KMS-11 (cell line): ENCODE measurements at regions not wholly inside any gene's neighbourhood (a gene's known extent, or its start where the extent isn't known, plus 50 kb on each side); places are given as distances from the start of the nearest gene placed in this dataset.

ENCODE experiments used
- H2AFZ ChIP-seq: fragments of 200-600 bp; sonication (generic); 2 replicates; pipeline ENCODE4 v1.6.1; 2016; ENCODE audit warnings: antibody characterized with exemption, mixed run types, low read depth
- H3K27ac ChIP-seq: fragments of 200-600 bp; sonication (generic); 2 replicates; pipeline ENCODE4 v1.6.1; 2016; ENCODE audit warnings: mild to moderate bottlenecking, mixed run types
- H3K27me3 ChIP-seq: fragments of 200-600 bp; sonication (generic); 2 replicates; pipeline ENCODE4 v1.6.1; 2017; ENCODE audit warnings: mild to moderate bottlenecking, low read depth, mixed run types, moderate library complexity; ENCODE audit not compliant: insufficient read depth
- H3K36me3 ChIP-seq: fragments of 200-600 bp; sonication (generic); 2 replicates; pipeline ENCODE4 v1.6.1; 2017; ENCODE audit warnings: mild to moderate bottlenecking, mixed run types; ENCODE audit not compliant: insufficient read depth
- H3K4me1 ChIP-seq: fragments of 200-600 bp; sonication (generic); 2 replicates; pipeline ENCODE4 v1.6.1; 2016; ENCODE audit warnings: mild to moderate bottlenecking, low read depth, mixed run types; ENCODE audit not compliant: poor library complexity, severe bottlenecking
- H3K4me2 ChIP-seq: fragments of 200-600 bp; sonication (generic); 2 replicates; pipeline ENCODE4 v1.7.0; 2016; ENCODE audit warnings: mild to moderate bottlenecking, mixed run types
- H3K4me3 ChIP-seq: fragments of 200-600 bp; sonication (generic); IDR thresholded peaks from 2 replicates; pipeline ENCODE4 v1.6.1; 2017; ENCODE audit warnings: low read depth, low read length, mixed read lengths; ENCODE audit not compliant: insufficient read depth
- H3K79me2 ChIP-seq: fragments of 200-600 bp; sonication (generic); 2 replicates; pipeline ENCODE4 v1.6.1; 2016; ENCODE audit warnings: low read depth, mixed run types; ENCODE audit not compliant: insufficient read depth
- H3K9ac ChIP-seq: fragments of 200-600 bp; sonication (generic); 2 replicates; pipeline ENCODE4 v1.6.1; 2016; ENCODE audit warnings: mild to moderate bottlenecking, mixed run types
- H4K20me1 ChIP-seq: fragments of 200-600 bp; sonication (generic); 2 replicates; pipeline ENCODE4 v1.6.1; 2016; ENCODE audit warnings: mild to moderate bottlenecking, mixed run types; ENCODE audit not compliant: insufficient read depth
- CTCF ChIP-seq: fragments of 200-600 bp; sonication (generic); conservative IDR thresholded peaks from 2 replicates; pipeline ENCODE4 v1.6.1; 2017; ENCODE audit warnings: low read depth, mild to moderate bottlenecking, antibody characterized with exemption, low read length, moderate library complexity, mixed read lengths

- no peaks in the 10 kb centered on the region for H3K79me2 ChIP-seq
- no peak overlapping the region for H3K9ac ChIP-seq
- H3K27ac ChIP-seq, result no peak overlapping the region
- no peaks in the 10 kb centered on the region for H3K27me3 ChIP-seq
- H3K4me1 ChIP-seq, result peaks cover 8% of the 10 kb centered on the region
- H3K4me2 ChIP-seq, result no peak overlapping the region
- no peak overlapping the region for H3K4me3 ChIP-seq
- H4K20me1 ChIP-seq, result no peaks in the 10 kb centered on the region
- no peak for TF ChIP-seq CTCF
- no peaks in the 10 kb centered on the region for H3K36me3 ChIP-seq
- H2AFZ ChIP-seq, result no peak overlapping the region
Observed at GRCh38 chr9:91063471-91063870, 261.9 kb downstream of the SYK start.

GRCh38 chr9:91065231-91066041 lies 263.8 kb downstream of the SYK start:
- peaks cover 8% of the 10 kb centered on the region for H3K4me1 ChIP-seq
- no peaks in the 10 kb centered on the region for H3K27me3 ChIP-seq
- H2AFZ ChIP-seq, result no peak overlapping the region
- H3K36me3 ChIP-seq, result no peaks in the 10 kb centered on the region
- no peaks in the 10 kb centered on the region for H3K79me2 ChIP-seq
- H3K9ac ChIP-seq, result no peak overlapping the region
- H3K4me3 ChIP-seq, result no peak overlapping the region
- no peaks in the 10 kb centered on the region for H4K20me1 ChIP-seq
- H3K4me2 ChIP-seq, result no peak overlapping the region
- no peak overlapping the region for H3K27ac ChIP-seq
- no peak for TF ChIP-seq CTCF

GRCh38 chr9:91066042-91066415 lies 264.4 kb downstream of the SYK start:
- Histone ChIP-seq H3K27ac (no peak overlapping the region), H3K36me3 (no peaks in the 10 kb centered on the region), H3K79me2 (no peaks in the 10 kb centered on the region), H3K27me3 (no peaks in the 10 kb centered on the region), H3K4me3 (no peak overlapping the region), H3K4me1 (peaks cover 2% of the 10 kb centered on the region), H3K9ac (no peak overlapping the region), H4K20me1 (no peaks in the 10 kb centered on the region), H2AFZ (no peak overlapping the region), H3K4me2 (no peak overlapping the region)
- TF ChIP-seq CTCF, result no peak

GRCh38 chr9:91066856-91067255 lies 265.2 kb downstream of the SYK start:
- H3K9ac ChIP-seq, result no peak overlapping the region
- TF ChIP-seq CTCF, result no peak
- no peak overlapping the region for H3K27ac ChIP-seq
- no peak overlapping the region for H3K4me3 ChIP-seq
- no peak overlapping the region for H2AFZ ChIP-seq
- no peak overlapping the region for H3K4me2 ChIP-seq
- no peaks in the 10 kb centered on the region for H3K27me3 ChIP-seq
- peaks cover 3% of the 10 kb centered on the region for H3K4me1 ChIP-seq
- H4K20me1 ChIP-seq, result no peaks in the 10 kb centered on the region
- H3K79me2 ChIP-seq, result no peaks in the 10 kb centered on the region
- H3K36me3 ChIP-seq, result no peaks in the 10 kb centered on the region
